GM12878 (cell line): ENCODE measurements at regions not wholly inside any gene's neighbourhood (a gene's known extent, or its start where the extent isn't known, plus 50 kb on each side); places are given as distances from the start of the nearest gene placed in this dataset.

Source experiments
- ATAC-seq: fragments of 200-7000 bp; cut with Tn5 transposase; 3 replicates; pipeline ENCODE4 v1.9.1; 2020; ENCODE audit warnings: mild to moderate bottlenecking, moderate library complexity
- BruUV-seq: library from RNA; stranded (reverse); fragments of 400-500 nt; replicated peaks from 2 replicates; lab custom pipeline; 2021; lab: Mats Ljungman, UMichigan
- CTCF ChIA-PET: fragments of 300-600 bp; sonication (Branson Sonifier 250); formaldehyde crosslinking; extraction: SDS; loops from one replicate; lab custom pipeline; 2021; ENCODE audit warnings: inconsistent platforms; lab: Yijun Ruan, JAX
- POLR2A ChIA-PET: fragments of 350-600 bp; formaldehyde crosslinking; extraction: SDS; loops from one replicate; lab custom pipeline; 2021; ENCODE audit warnings: inconsistent platforms; lab: Charles Lee
- RAD21 ChIA-PET: fragments of 300-600 bp; sonication (Branson Sonifier 250); formaldehyde crosslinking; loops from one replicate; lab custom pipeline; 2023; ENCODE audit warnings: antibody characterized with exemption; ENCODE audit not compliant: unreplicated experiment; lab: Charles Lee
- SMC1A ChIA-PET: fragments of 300-600 bp; sonication (Branson Sonifier 250); formaldehyde crosslinking; loops from one replicate; lab custom pipeline; 2023; ENCODE audit not compliant: unreplicated experiment, uncharacterized antibody; lab: Charles Lee
- DNase-seq: peaks from one replicate; pipeline ENCODE4 v3.0.0-alpha.2; 2011; ENCODE audit warnings: low read depth, low spot score
- FAIRE-seq: peaks from 3 replicates; lab custom pipeline; 2011; peaks lifted over from hg19 to GRCh38; lab: Jason Lieb, UNC
- H2AFZ ChIP-seq: 2 replicates; pipeline ENCODE4 v1.6.0; 2011; ENCODE audit warnings: low read depth, low read length, control low read depth; ENCODE audit not compliant: control insufficient read depth
- H3K27ac ChIP-seq: 2 replicates; pipeline ENCODE4 v1.5.1; 2011; ENCODE audit warnings: control low read depth; ENCODE audit not compliant: control insufficient read depth, insufficient read depth
- H3K27me3 ChIP-seq, 2 experiments: replicated peaks in 1 of 2; 2 replicates each; pipeline versions ENCODE4 v1.6.0 to v1.6.1; 2011; ENCODE audit warnings: low read length in 1 of 2; ENCODE audit not compliant: control insufficient read depth in 2 of 2, insufficient read depth in 2 of 2
- H3K36me3 ChIP-seq, 2 experiments: 2 replicates each; pipeline ENCODE4 v1.5.1; 2011; ENCODE audit warnings: low read length in 1 of 2; ENCODE audit not compliant: control insufficient read depth in 2 of 2, insufficient read depth in 2 of 2
- H3K4me1 ChIP-seq: 2 replicates; pipeline ENCODE4 v1.6.1; 2011; ENCODE audit warnings: mild to moderate bottlenecking, low read length, moderate library complexity, mixed read lengths; ENCODE audit not compliant: control insufficient read depth, insufficient read depth
- H3K4me2 ChIP-seq: 2 replicates; pipeline ENCODE4 v1.6.0; 2011; ENCODE audit warnings: control low read depth; ENCODE audit not compliant: control insufficient read depth, insufficient read depth
- H3K4me3 ChIP-seq: fragments of 200-600 bp; sonication (generic); 2 replicates; pipeline ENCODE4 v1.5.1; 2016
- H3K79me2 ChIP-seq: 2 replicates; pipeline ENCODE4 v1.6.0; 2011; ENCODE audit warnings: low read length; ENCODE audit not compliant: control insufficient read depth, insufficient read depth
- H3K9ac ChIP-seq: 2 replicates; pipeline ENCODE4 v1.8.0; 2011; ENCODE audit warnings: low read length, control low read depth, mixed read lengths; ENCODE audit not compliant: control insufficient read depth, insufficient read depth
- H3K9me3 ChIP-seq: replicated peaks from 3 replicates; pipeline ENCODE4 v1.5.1; 2011; ENCODE audit warnings: mild to moderate bottlenecking, low read length; ENCODE audit not compliant: control insufficient read depth, insufficient read depth
- H4K20me1 ChIP-seq: 2 replicates; pipeline ENCODE4 v1.6.0; 2011; ENCODE audit not compliant: control insufficient read depth, insufficient read depth
- CBX5 ChIP-seq: sonication (generic); IDR thresholded peaks from 2 replicates; pipeline ENCODE4 v1.6.1; 2016; ENCODE audit warnings: low read depth, moderate library complexity, mild to moderate bottlenecking, inconsistent platforms
- HDGF ChIP-seq: fragments of 450-650 bp; IDR thresholded peaks from 2 replicates; pipeline ENCODE4 v1.6.1; 2016; ENCODE audit warnings: antibody characterized with exemption
- IRF4 ChIP-seq: IDR thresholded peaks from 2 replicates; pipeline ENCODE4 v1.6.1; 2011; ENCODE audit warnings: low read depth, low read length
- JUNB ChIP-seq: IDR thresholded peaks from 2 replicates; pipeline ENCODE4 v1.6.1; 2016; ENCODE audit warnings: antibody characterized with exemption, mild to moderate bottlenecking
- MYC ChIP-seq: IDR thresholded peaks from 2 replicates; pipeline ENCODE4 v1.6.1; 2011; ENCODE audit warnings: mild to moderate bottlenecking, low read length, moderate library complexity, inconsistent platforms; ENCODE audit not compliant: insufficient read depth, insufficient replicate concordance, insufficient read length, severe bottlenecking
- POU2F2 ChIP-seq: IDR thresholded peaks from 3 replicates; pipeline ENCODE4 v1.6.1; 2011; ENCODE audit warnings: low read depth, mild to moderate bottlenecking, low read length, borderline replicate concordance
- RFX5 ChIP-seq: IDR thresholded peaks from 2 replicates; pipeline ENCODE4 v1.6.1; 2011; ENCODE audit warnings: low read depth, low read length, improper control_type of control experiment
- SMAD5 ChIP-seq: IDR thresholded peaks from 2 replicates; pipeline ENCODE4 v1.6.1; 2016; ENCODE audit warnings: antibody characterized with exemption, low read depth
- TCF7 ChIP-seq: IDR thresholded peaks from 2 replicates; pipeline ENCODE4 v1.6.1; 2014; ENCODE audit warnings: antibody characterized with exemption, borderline replicate concordance
- USF1 ChIP-seq: IDR thresholded peaks from 2 replicates; pipeline ENCODE4 v1.6.1; 2011; ENCODE audit warnings: borderline replicate concordance, low read depth, mild to moderate bottlenecking, moderate library complexity, mixed read lengths, low read length; ENCODE audit not compliant: insufficient read depth; ENCODE audit errors: extremely low read length
- WGBS: methylation state at CpG from one replicate; pipeline ENCODE4 v1.1.6; 2016; ENCODE audit warnings: low lambda C conversion rate; ENCODE audit not compliant: insufficient replicate concordance, insufficient coverage; ENCODE audit errors: missing lambda C conversion rate; 5-methylcytosine and 5-hydroxymethylcytosine counted together
- in situ Hi-C: fragments of 300-500 bp; cut with MboI; formaldehyde crosslinking; loops from 9 replicates; pipeline ENCODE4 v1.14.3; 2018; ENCODE audit warnings: mixed read lengths
- intact Hi-C: fragments of 100-400 bp; cut with micrococcal nuclease; formaldehyde crosslinking; loops from one replicate; pipeline ENCODE4 v1.14.2; 2022; ENCODE audit not compliant: unreplicated experiment
- TF ChIP-seq, protein P1 (sequence below): IDR thresholded peaks from 2 replicates; pipeline ENCODE4 v1.6.1; 2012; ENCODE audit warnings: low read depth, low read length, improper control_type of control experiment
- TF ChIP-seq, protein P2 (sequence below): IDR thresholded peaks from 2 replicates; pipeline ENCODE4 v1.6.1; 2011; ENCODE audit warnings: borderline replicate concordance, low read depth, mild to moderate bottlenecking, moderate library complexity, low read length; ENCODE audit not compliant: insufficient read depth, poor library complexity, severe bottlenecking

GRCh38 chr10:71042699-71043098, 154.3 kb upstream of the PCBD1 start:
- ChIA-PET CTCF (interaction anchor here (1.6 kb wide), 1 partner anchor 20 kb away, joined by 4 read pairs; no protein-coding TSS in a partner anchor), RAD21 (no interaction called here), SMC1A (interaction anchor here (0.9 kb wide), 1 partner anchor 118 kb away, joined by 4 read pairs; no protein-coding TSS in a partner anchor), POLR2A (no interaction called here)
- no peak overlapping the region for H3K27ac ChIP-seq
- in situ Hi-C loops, result no loop called here
- no peaks in the 10 kb centered on the region for H3K36me3 ChIP-seq
- no TSS peak for BruUV-seq
- H3K4me3 ChIP-seq, result no peak overlapping the region
- no peak overlapping the region for H3K9ac ChIP-seq
- peaks cover 2 to 10% of the 10 kb centered on the region in 2 experiments; a peak in 3 of 4 replicates for H3K27me3 ChIP-seq
- no peaks in the 10 kb centered on the region for H3K9me3 ChIP-seq
- DNase-seq (no peak), FAIRE-seq (no peak), ATAC-seq (no peak)
- intact Hi-C loops, result loop anchor here (10.0 kb wide), 1 partner anchor 118 kb away; no protein-coding TSS in a partner anchor
- TF ChIP-seq CBX5 (no peak), MYC (no peak), HDGF (no peak), USF1 (no peak), POU2F2 (no peak), IRF4 (no peak), JUNB (no peak), RFX5 (no peak), TCF7 (no peak), SMAD5 (no peak)
- TF ChIP-seq, protein P1, sequence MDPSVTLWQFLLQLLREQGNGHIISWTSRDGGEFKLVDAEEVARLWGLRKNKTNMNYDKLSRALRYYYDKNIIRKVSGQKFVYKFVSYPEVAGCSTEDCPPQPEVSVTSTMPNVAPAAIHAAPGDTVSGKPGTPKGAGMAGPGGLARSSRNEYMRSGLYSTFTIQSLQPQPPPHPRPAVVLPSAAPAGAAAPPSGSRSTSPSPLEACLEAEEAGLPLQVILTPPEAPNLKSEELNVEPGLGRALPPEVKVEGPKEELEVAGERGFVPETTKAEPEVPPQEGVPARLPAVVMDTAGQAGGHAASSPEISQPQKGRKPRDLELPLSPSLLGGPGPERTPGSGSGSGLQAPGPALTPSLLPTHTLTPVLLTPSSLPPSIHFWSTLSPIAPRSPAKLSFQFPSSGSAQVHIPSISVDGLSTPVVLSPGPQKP, result no peak
- TF ChIP-seq, protein P2, sequence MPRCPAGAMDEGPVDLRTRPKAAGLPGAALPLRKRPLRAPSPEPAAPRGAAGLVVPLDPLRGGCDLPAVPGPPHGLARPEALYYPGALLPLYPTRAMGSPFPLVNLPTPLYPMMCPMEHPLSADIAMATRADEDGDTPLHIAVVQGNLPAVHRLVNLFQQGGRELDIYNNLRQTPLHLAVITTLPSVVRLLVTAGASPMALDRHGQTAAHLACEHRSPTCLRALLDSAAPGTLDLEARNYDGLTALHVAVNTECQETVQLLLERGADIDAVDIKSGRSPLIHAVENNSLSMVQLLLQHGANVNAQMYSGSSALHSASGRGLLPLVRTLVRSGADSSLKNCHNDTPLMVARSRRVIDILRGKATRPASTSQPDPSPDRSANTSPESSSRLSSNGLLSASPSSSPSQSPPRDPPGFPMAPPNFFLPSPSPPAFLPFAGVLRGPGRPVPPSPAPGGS, result no peak
- H4K20me1 ChIP-seq, result no peaks in the 10 kb centered on the region
- H3K4me2 ChIP-seq, result no peak overlapping the region
- no peaks in the 10 kb centered on the region for H3K4me1 ChIP-seq
- 0% methylated on average over 5 of the region's 5 CpGs for WGBS
- H3K79me2 ChIP-seq, result no peaks in the 10 kb centered on the region
- H2AFZ ChIP-seq, result no peak overlapping the region
